SIG-M5 treated with dmso at 0.1 percent for 504 hours (cell line): ENCODE measurements at regions not wholly inside any gene's neighbourhood (a gene's known extent, or its start where the extent isn't known, plus 50 kb on each side); places are given as distances from the start of the nearest gene placed in this dataset.

Experiments
- DNase-seq: peaks from one replicate; lab custom pipeline; 2025; ENCODE audit not compliant: unreplicated experiment; lab: John Stamatoyannopoulos, UW

DNA sequence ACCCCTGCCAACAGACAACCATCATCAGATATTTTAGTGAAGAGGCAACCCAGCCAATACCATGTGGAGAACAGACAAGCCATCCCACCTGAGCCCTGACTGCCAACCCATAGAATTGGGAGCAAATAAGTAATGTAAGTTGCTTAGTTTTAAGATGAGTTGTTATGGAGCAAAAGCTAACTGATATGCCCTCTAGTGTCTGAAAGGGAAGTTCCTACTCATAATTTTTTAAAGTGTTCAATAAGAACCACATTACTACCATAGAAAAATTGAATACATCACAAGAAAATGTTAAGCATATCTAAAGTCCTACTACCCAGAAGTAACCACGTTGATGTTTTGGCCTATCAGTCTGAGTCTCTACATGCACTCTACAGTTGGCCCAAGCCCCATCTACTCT, 50.8 kb upstream of the SLC36A4 start:
- DNase-seq = peak; percentile 2

DNA sequence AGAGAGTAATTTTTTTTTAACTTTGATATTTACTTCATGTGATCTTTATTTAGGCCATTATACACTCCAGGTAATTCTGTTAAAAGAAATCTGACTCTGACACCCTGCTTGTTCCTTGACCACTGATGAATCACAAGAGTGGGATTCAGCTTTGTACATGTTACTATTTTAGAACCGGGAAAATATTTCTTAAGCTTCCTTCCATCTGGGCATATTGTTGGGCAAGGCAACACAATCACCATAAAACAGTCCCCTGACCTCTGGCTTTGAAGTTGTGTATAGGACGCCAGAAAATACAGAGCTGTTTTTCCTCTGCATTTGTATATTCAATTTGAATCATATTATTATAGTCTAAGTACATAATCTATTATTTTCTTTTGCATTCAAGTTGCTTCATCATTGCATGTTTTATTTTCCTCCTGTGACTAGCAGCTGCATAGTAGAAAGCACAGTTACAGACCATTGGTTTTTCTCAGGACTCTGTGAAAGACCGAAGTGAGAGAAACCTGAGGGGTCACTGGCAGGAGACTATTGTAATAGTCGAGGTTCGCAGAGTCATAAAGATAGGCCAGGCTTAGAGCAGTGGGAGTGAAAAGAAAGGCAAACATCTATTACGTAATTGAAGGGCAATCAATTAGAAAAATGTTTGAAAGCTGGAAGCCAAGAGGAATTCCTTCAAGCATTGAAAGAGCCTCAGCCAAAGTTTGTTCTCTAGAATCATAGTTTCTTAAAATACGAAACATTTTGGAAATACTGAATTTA, 51.8 kb upstream of the SLC36A4 start:
- DNase-seq = no peak

DNA sequence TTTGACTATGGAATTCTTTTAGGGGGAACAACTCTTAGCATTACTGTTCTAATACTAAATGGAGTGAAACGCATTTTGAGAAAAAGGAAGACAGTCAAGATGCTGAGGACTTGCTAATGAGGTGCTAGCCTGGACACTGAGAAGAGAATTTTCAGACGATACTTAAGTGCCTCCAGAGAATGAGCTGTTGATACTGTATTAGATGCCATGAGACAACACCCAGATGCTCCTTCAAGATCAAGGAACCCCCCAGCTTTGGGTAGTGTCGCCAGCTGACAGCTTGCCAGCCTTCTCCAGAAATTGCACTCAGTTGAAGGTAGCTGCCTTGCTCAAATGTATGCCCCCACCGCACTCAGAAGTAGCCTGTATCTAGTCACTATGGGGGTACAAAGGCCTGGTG, 52.5 kb upstream of the SLC36A4 start:
- no peak for DNase-seq

DNA sequence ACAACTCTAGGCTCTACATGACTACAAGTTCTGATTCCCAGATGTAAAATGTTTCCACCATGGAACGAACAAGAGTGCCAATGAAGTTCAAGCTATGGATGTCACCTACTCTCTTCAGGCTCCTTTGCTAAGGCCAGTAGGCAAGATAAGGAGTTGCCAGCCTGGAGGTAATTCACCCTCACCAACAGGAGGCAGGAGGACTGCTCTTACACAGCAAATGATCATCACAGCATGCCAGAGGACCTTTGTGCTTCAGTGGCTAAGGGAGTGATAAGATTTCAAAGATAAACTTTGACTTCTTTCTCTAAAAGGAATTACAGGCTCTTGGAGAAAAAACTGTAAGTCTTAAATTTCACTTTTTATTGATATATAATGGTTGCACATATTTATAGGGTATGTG, 54.1 kb upstream of the SLC36A4 start:
- no peak for DNase-seq

DNA sequence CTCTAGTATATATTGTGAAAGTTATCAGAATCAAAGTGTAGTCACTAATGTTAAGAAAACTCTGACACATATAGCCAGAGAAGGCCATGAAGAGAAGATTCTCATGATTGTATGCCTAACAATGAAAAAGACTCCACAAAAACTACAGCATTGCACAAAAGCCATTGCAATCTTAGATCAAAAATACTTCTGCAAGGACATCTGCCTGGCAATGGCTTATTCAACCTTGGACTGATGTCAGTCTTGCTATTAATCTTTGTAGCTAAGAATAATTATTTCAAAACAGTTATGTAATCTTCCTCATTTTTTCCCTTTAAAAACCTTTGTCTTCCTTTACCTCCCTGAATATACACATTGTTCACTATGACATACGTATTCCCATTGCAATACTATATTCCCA, 55.3 kb upstream of the SLC36A4 start:
- no peak for DNase-seq

DNA sequence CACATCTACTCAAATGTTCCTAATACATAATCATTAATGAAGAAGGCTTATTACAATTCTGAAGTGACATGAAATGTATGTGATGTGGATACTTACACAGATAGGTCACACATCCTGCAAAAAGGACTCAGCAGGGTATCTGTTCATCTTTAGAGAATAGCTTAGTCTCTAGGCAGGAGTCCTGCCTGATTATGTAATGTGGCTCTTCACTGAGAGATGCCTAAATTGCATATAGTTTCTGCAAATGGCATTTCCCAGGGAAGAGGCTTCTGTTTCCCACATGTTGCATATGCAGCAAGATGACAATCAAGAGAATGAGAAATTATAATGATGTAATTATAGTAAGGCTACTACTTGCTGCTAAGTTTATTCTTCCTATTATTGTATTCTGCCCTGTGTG, 58.8 kb upstream of the SLC36A4 start:
- DNase-seq = no peak

DNA sequence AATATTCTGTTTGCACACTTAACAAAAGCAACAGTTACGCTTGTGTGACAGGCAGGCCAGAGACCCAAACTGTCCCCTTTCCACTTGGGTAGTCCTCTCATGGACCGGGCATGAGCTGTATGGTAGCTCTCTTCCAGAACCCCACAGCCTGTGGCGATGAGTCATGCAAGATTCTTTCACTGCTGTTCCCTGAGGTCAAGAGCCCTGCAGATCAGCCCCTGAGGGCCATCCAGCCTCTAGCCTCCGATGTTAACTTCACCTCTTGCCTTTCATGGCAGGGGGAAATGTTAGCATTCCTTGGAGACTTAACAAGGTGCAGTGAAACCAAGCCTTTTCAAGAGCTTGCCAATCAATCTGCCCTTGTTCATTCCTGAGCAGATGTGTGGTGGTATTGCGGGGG, 63.2 kb upstream of the DEUP1 start:
- no peak for DNase-seq

DNA sequence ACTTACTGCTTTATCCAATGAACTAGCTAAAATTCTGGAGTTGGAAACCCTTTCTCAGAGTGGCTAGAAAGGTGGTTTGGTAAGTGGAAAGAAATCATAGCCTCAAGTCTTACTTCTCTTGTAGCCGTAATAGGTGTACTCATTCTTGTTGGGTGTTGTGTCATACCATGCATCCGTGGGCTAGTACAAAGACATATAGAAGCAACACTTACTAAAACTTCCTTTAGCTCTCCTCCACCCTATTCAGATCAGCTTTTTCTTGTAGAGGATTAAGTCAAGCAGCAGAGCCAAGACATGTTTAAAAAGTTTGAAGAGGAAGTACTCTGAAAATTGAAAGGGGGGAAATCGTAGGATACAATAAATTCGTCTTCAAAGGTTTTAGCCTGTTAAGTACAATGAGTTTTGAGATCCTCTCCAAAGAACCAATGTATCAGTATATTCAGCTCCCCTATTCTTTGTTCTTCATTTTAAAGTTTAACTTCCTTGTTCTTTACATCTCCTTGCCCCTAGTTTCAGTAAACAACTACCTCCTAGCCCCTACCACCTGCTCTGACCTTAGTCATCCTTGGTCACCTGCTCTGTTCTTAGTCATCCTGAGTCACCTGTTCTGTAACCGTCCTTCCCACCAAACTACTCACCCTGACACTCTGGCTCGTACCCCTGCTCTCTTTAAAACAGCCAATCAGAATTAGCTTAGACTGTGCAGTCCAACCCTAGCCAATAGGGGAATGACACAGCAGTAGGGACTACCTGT, 62.1 kb upstream of the DEUP1 start:
- no peak for DNase-seq

DNA sequence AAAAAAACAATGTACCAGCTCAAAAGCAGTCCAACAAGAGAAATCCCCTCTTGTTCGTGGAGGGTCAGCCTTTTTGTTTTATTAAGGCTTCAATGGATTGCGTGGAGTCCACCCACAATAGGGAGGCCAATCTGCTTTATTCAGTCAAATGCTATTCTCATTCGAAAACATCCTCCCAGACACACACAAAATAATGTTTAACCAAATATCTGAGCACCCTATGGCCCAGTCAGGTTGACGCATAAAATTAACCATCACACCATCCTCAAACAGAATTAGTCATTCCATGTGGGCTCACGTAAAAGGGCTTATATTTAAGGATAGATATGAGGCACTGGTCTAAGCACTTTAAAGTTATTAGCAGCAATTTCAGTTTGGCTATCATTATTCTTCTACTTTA, 58.9 kb upstream of the DEUP1 start:
- DNase-seq = no peak

DNA sequence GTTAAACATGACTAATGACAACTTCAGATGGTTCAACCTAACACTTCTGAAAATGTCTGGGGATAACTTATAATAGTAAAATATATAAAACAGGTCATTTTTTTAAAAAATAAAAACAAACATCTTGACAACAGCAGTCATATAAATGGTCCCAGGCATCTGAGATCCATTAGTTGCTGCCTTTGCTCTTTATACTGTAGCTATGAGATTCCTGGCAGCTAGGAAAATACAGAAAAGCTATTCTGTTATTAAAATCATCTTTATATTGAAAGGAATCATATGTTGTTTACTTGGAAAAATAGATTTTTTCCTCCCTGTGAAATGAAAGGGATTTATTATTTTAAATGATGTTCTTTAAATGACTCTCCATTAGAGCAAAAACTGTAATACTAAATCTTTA, 55.7 kb upstream of the DEUP1 start:
- DNase-seq = no peak

DNA sequence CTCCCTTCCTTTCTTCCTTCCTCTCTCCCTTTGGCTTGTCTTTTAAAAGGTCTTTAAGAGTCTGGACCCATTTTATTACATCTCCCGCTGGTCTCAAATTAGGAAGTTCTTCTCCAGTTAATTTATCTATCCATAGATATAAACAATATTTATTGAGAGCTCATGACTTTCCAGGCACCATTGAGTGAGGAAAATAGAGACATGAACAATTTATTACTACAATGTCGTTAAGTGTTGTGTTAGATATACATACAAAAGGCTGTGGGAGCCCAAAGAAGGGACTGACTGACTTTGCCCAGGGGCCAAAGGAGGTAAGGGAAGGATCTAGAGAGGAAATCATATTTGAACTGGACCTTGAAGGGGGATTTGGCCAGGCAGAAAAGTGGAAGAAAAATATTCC, 51.6 kb upstream of the DEUP1 start:
- no peak for DNase-seq

DNA sequence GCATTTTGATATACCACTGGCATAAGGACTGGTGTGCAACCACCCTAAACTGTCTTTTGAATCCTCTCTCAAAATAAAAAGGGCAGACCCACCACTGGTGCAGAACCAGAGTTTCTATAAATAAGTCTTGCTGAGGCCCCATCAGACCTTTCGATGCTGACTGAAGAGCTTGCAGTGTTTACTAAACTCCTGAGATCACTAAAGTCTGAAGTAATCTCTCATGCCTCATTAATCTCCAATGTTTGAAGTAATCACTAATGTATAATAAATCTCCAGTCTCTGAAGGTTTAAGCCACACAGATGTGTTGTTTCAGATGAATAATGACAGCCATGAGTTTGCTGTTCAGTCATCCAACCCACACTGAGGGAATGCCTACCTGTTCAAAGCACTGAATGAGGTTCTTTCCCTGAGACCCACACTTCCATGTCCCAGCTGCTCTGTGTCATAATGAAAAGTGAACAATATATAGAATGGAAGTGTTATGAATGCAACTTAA, 50.6 kb upstream of the DEUP1 start:
- no peak for DNase-seq
